H9 (cell line): ENCODE measurements at regions not wholly inside any gene's neighbourhood (a gene's known extent, or its start where the extent isn't known, plus 50 kb on each side); places are given as distances from the start of the nearest gene placed in this dataset.

Source experiments
- DNase-seq: peaks from one replicate; pipeline ENCODE4 v3.0.0-alpha.2; 2017
- H2AFZ ChIP-seq: one replicate; pipeline ENCODE4 v1.6.1; 2013; ENCODE audit warnings: mild to moderate bottlenecking, low read length, control low read depth, moderate library complexity
- H2AK5ac ChIP-seq: 2 replicates; pipeline ENCODE4 v1.6.1; 2013; ENCODE audit warnings: low read length, control low read depth, mixed read lengths; ENCODE audit not compliant: insufficient read length
- H2BK120ac ChIP-seq: one replicate; pipeline ENCODE4 v1.6.1; 2013; ENCODE audit warnings: low read depth, mild to moderate bottlenecking, low read length, control low read depth, inconsistent platforms; ENCODE audit not compliant: poor library complexity, severe bottlenecking
- H2BK12ac ChIP-seq: 2 replicates; pipeline ENCODE4 v1.6.1; 2013; ENCODE audit warnings: low read length, control low read depth, mixed read lengths, low read depth; ENCODE audit not compliant: insufficient read length
- H2BK15ac ChIP-seq: 2 replicates; pipeline ENCODE4 v1.6.1; 2013; ENCODE audit warnings: low read depth, low read length, control low read depth
- H2BK20ac ChIP-seq: one replicate; pipeline ENCODE4 v1.6.1; 2013; ENCODE audit warnings: low read depth, mild to moderate bottlenecking, low read length, control low read depth, inconsistent platforms; ENCODE audit not compliant: poor library complexity, severe bottlenecking
- H2BK5ac ChIP-seq: 2 replicates; pipeline ENCODE4 v1.6.1; 2013; ENCODE audit warnings: low read length, control low read depth, mixed read lengths; ENCODE audit not compliant: insufficient read length
- H3K14ac ChIP-seq: 2 replicates; pipeline ENCODE4 v1.6.1; 2013; ENCODE audit warnings: low read length, control low read depth; ENCODE audit not compliant: insufficient read depth
- H3K18ac ChIP-seq: 2 replicates; pipeline ENCODE4 v1.6.1; 2013; ENCODE audit warnings: low read depth, mild to moderate bottlenecking, mixed read lengths, low read length, control low read depth; ENCODE audit not compliant: insufficient read length
- H3K23ac ChIP-seq: 2 replicates; pipeline ENCODE4 v1.6.1; 2013; ENCODE audit warnings: low read length, control low read depth, mixed read lengths, low read depth; ENCODE audit not compliant: insufficient read length
- H3K23me2 ChIP-seq: 2 replicates; pipeline ENCODE4 v1.6.1; 2013; ENCODE audit warnings: low read depth, mild to moderate bottlenecking, mixed read lengths, low read length, control low read depth; ENCODE audit not compliant: insufficient read length, poor library complexity, severe bottlenecking
- H3K27ac ChIP-seq: 2 replicates; pipeline ENCODE4 v1.5.1; 2013; ENCODE audit warnings: low read length, control low read depth, mixed read lengths, low read depth; ENCODE audit not compliant: insufficient read length
- H3K27me3 ChIP-seq: 2 replicates; pipeline ENCODE4 v1.6.1; 2013; ENCODE audit warnings: low read length, control low read depth, inconsistent platforms; ENCODE audit not compliant: insufficient read depth
- H3K4ac ChIP-seq: 2 replicates; pipeline ENCODE4 v1.6.1; 2013; ENCODE audit warnings: low read depth, mild to moderate bottlenecking, control low read depth, inconsistent platforms, low read length, moderate library complexity
- H3K4me1 ChIP-seq: 2 replicates; pipeline ENCODE4 v1.6.1; 2013; ENCODE audit warnings: low read length, control low read depth, inconsistent platforms; ENCODE audit not compliant: insufficient read depth
- H3K4me2 ChIP-seq: 2 replicates; pipeline ENCODE4 v1.6.1; 2013; ENCODE audit warnings: low read length, control low read depth, mixed read lengths; ENCODE audit not compliant: insufficient read length, insufficient read depth
- H3K56ac ChIP-seq: 2 replicates; pipeline ENCODE4 v1.6.1; 2013; ENCODE audit warnings: low read depth, mild to moderate bottlenecking, mixed read lengths, low read length, control low read depth; ENCODE audit not compliant: insufficient read length
- H3K79me1 ChIP-seq: 2 replicates; pipeline ENCODE4 v1.6.1; 2013; ENCODE audit warnings: low read depth, mild to moderate bottlenecking, moderate library complexity, low read length, control low read depth, inconsistent platforms; ENCODE audit not compliant: insufficient read depth, poor library complexity, severe bottlenecking
- H3K79me2 ChIP-seq: 2 replicates; pipeline ENCODE4 v1.6.1; 2013; ENCODE audit warnings: low read length, control low read depth, inconsistent platforms; ENCODE audit not compliant: insufficient read depth
- H3K9ac ChIP-seq: 2 replicates; pipeline ENCODE4 v1.6.1; 2013; ENCODE audit warnings: low read length, control low read depth, mixed read lengths; ENCODE audit not compliant: insufficient read length; ENCODE audit errors: extremely low read depth
- H3K9me3 ChIP-seq: one replicate; pipeline ENCODE4 v1.6.1; 2013; ENCODE audit warnings: low read depth, low read length, inconsistent platforms; ENCODE audit not compliant: control insufficient read depth
- H3T11ph ChIP-seq: one replicate; pipeline ENCODE4 v1.6.1; 2013; ENCODE audit warnings: mild to moderate bottlenecking, low read length, control low read depth, inconsistent platforms
- H4K20me1 ChIP-seq: one replicate; pipeline ENCODE4 v1.6.1; 2013; ENCODE audit not compliant: control insufficient read depth, insufficient read length, insufficient read depth
- H4K5ac ChIP-seq: 2 replicates; pipeline ENCODE4 v1.6.1; 2013; ENCODE audit warnings: low read depth, mild to moderate bottlenecking, mixed read lengths, low read length, control low read depth; ENCODE audit not compliant: insufficient read length
- H4K8ac ChIP-seq: replicated peaks from 2 replicates; pipeline ENCODE4 v1.6.1; 2013; ENCODE audit warnings: low read length, control low read depth, mixed read lengths, low read depth; ENCODE audit not compliant: insufficient read length
- H4K91ac ChIP-seq: 2 replicates; pipeline ENCODE4 v1.6.1; 2013; ENCODE audit warnings: low read depth, mild to moderate bottlenecking, moderate library complexity, mixed read lengths, low read length, control low read depth; ENCODE audit not compliant: insufficient read length
- H3K27ac Mint-ChIP-seq, 3 experiments: 2 replicates in 2 of 3; 3 replicates in 1 of 3; pipeline ENCODE4 v1.8.0; 2020 to 2021; ENCODE audit warnings: mixed read lengths in 3 of 3, mild to moderate bottlenecking in 1 of 3, moderate library complexity in 1 of 3
- H3K27me3 Mint-ChIP-seq: 2 replicates; pipeline ENCODE4 v1.8.0; 2021; ENCODE audit warnings: low read depth, mild to moderate bottlenecking, moderate library complexity, mixed read lengths
- H3K36me3 Mint-ChIP-seq, 3 experiments: 2 replicates in 2 of 3; 3 replicates in 1 of 3; pipeline ENCODE4 v1.8.0; 2020 to 2021; ENCODE audit warnings: low read depth in 3 of 3, mixed read lengths in 3 of 3; ENCODE audit not compliant: insufficient read depth in 1 of 3
- H3K4me1 Mint-ChIP-seq, 2 experiments: 2 replicates each; pipeline ENCODE4 v1.8.0; 2020; ENCODE audit warnings: mixed read lengths in 2 of 2
- H3K4me3 Mint-ChIP-seq, 2 experiments: 2 replicates in 1 of 2; 3 replicates in 1 of 2; pipeline ENCODE4 v1.8.0; 2020 to 2021; ENCODE audit warnings: mild to moderate bottlenecking in 2 of 2, mixed read lengths in 2 of 2, moderate library complexity in 1 of 2
- H3K9me3 Mint-ChIP-seq, 2 experiments: 2 replicates in 1 of 2; 3 replicates in 1 of 2; pipeline ENCODE4 v1.8.0; 2020; ENCODE audit warnings: mild to moderate bottlenecking in 2 of 2, mixed read lengths in 2 of 2, moderate library complexity in 1 of 2
- WGBS: extraction: QIAGEN DNeasy Blood & Tissue Kit; methylation state at CpG from one replicate; pipeline ENCODE4 v1.1.7; 2013; ENCODE audit warnings: missing lambda C conversion rate, low lambda C conversion rate, mixed read lengths; ENCODE audit not compliant: insufficient read length; ENCODE audit errors: extremely low coverage; 5-methylcytosine and 5-hydroxymethylcytosine counted together
- TF ChIP-seq, protein P1 (sequence below): fragments of 200-600 bp; sonication (generic); conservative IDR thresholded peaks from 3 replicates; pipeline ENCODE4 v1.8.0; 2021; ENCODE audit warnings: antibody characterized with exemption, mild to moderate bottlenecking

DNA sequence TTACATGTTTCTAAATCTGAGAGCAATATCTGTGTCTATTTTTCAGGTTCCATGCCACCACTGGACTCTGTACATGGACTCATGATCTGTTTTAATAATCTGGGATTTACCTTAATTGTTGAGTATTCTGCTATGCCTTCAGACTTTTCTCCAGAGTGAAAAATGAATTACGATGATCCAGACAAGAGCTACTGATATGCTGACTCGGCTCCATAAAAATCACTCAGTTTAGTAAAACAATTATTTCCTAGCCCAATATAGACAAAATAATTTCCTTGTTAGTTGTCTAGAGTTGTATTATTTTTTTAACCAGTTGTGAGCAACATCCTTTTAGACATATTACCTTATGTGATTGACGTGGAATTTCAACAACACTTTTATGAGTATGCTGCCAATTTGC, 736.8 kb downstream of the RFPL4B start:
- no peak overlapping the region for H3K9ac ChIP-seq
- no peak overlapping the region for H2BK20ac ChIP-seq
- no peak for DNase-seq
- Mint-ChIP-seq H3K36me3 (peaks cover 0 to 9% (median 2%) of the 10 kb centered on the region in 3 experiments; a peak in 4 of 7 replicates), H3K4me1 (no peaks in the 10 kb centered on the region), H3K27ac (no peak overlapping the region), H3K9me3 (peaks cover 7 to 9% of the 10 kb centered on the region in 2 experiments; a peak in 4 of 5 replicates), H3K4me3 (no peak overlapping the region), H3K27me3 (no peaks in the 10 kb centered on the region; the same call in 1 of the 2 replicates)
- H3K4me2 ChIP-seq = no peak overlapping the region
- no peak overlapping the region for H4K5ac ChIP-seq
- no peaks in the 10 kb centered on the region for H3K4me1 ChIP-seq
- no peaks in the 10 kb centered on the region for H4K20me1 ChIP-seq
- H2AFZ ChIP-seq = no peak overlapping the region
- no peak overlapping the region for H3K23ac ChIP-seq
- H2BK15ac ChIP-seq = no peak overlapping the region
- no peak overlapping the region for H3K14ac ChIP-seq
- H2BK5ac ChIP-seq = no peak overlapping the region
- H3K27ac ChIP-seq = no peak overlapping the region
- H4K91ac ChIP-seq = no peak overlapping the region
- H2BK12ac ChIP-seq = no peak overlapping the region
- H3K79me2 ChIP-seq = no peaks in the 10 kb centered on the region
- H3K4ac ChIP-seq = no peak overlapping the region
- H3K18ac ChIP-seq = no peak overlapping the region
- H3K9me3 ChIP-seq = no peaks in the 10 kb centered on the region
- TF ChIP-seq, protein P1, sequence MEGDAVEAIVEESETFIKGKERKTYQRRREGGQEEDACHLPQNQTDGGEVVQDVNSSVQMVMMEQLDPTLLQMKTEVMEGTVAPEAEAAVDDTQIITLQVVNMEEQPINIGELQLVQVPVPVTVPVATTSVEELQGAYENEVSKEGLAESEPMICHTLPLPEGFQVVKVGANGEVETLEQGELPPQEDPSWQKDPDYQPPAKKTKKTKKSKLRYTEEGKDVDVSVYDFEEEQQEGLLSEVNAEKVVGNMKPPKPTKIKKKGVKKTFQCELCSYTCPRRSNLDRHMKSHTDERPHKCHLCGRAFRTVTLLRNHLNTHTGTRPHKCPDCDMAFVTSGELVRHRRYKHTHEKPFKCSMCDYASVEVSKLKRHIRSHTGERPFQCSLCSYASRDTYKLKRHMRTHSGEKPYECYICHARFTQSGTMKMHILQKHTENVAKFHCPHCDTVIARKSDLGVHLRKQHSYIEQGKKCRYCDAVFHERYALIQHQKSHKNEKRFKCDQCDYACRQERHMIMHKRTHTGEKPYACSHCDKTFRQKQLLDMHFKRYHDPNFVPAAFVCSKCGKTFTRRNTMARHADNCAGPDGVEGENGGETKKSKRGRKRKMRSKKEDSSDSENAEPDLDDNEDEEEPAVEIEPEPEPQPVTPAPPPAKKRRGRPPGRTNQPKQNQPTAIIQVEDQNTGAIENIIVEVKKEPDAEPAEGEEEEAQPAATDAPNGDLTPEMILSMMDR = no peak
- H3K56ac ChIP-seq = no peak overlapping the region
- no peak overlapping the region for H4K8ac ChIP-seq
- H2AK5ac ChIP-seq = no peak overlapping the region
- H3K79me1 ChIP-seq = no peaks in the 10 kb centered on the region
- H2BK120ac ChIP-seq = no peak overlapping the region
- WGBS = no CpG with 5 or more reads among the region's 3 CpGs
- no peak overlapping the region for H3T11ph ChIP-seq
- no peaks in the 10 kb centered on the region for H3K23me2 ChIP-seq
- H3K27me3 ChIP-seq = no peaks in the 10 kb centered on the region
